BJ (cell line): ENCODE measurements at regions not wholly inside any gene's neighbourhood (a gene's known extent, or its start where the extent isn't known, plus 50 kb on each side); places are given as distances from the start of the nearest gene placed in this dataset.

Experiments
- CTCF ChIA-PET: fragments of 350-600 bp; formaldehyde crosslinking; extraction: SDS; loops from one replicate; lab custom pipeline; 2021; ENCODE audit warnings: antibody characterized with exemption, inconsistent platforms; lab: Yijun Ruan, JAX
- POLR2A ChIA-PET: fragments of 300-600 bp; sonication (Branson Sonifier 250); formaldehyde crosslinking; extraction: SDS; loops from one replicate; lab custom pipeline; 2021; ENCODE audit warnings: antibody characterized with exemption; lab: Charles Lee
- DNase-seq: peaks from one replicate; pipeline ENCODE4 v3.0.0-alpha.2; 2011; ENCODE audit warnings: low read depth
- H3K27me3 ChIP-seq: 2 replicates; pipeline ENCODE4 v1.6.0; 2011; ENCODE audit warnings: low read length; ENCODE audit not compliant: control insufficient read depth, insufficient read depth
- H3K36me3 ChIP-seq: 2 replicates; pipeline ENCODE4 v1.5.1; 2011; ENCODE audit warnings: low read length; ENCODE audit not compliant: control insufficient read depth, insufficient read depth
- H3K4me3 ChIP-seq: 2 replicates; pipeline ENCODE4 v1.5.1; 2011; ENCODE audit warnings: low read depth, mild to moderate bottlenecking, control low read depth, low read length
- TF ChIP-seq, protein P1 (sequence below): IDR thresholded peaks from 2 replicates; pipeline ENCODE4 v1.5.1; 2011; ENCODE audit warnings: low read depth, mild to moderate bottlenecking, control low read depth, inconsistent platforms, low read length, moderate library complexity; ENCODE audit not compliant: insufficient read depth

GRCh38 chr4:13184199-13184598, 299.9 kb downstream of the RAB28 start:
- Histone ChIP-seq H3K36me3 (no peaks in the 10 kb centered on the region), H3K4me3 (no peak overlapping the region), H3K27me3 (no peaks in the 10 kb centered on the region)
- ChIA-PET POLR2A (no interaction called here), CTCF (no interaction called here)
- TF ChIP-seq, protein P1, sequence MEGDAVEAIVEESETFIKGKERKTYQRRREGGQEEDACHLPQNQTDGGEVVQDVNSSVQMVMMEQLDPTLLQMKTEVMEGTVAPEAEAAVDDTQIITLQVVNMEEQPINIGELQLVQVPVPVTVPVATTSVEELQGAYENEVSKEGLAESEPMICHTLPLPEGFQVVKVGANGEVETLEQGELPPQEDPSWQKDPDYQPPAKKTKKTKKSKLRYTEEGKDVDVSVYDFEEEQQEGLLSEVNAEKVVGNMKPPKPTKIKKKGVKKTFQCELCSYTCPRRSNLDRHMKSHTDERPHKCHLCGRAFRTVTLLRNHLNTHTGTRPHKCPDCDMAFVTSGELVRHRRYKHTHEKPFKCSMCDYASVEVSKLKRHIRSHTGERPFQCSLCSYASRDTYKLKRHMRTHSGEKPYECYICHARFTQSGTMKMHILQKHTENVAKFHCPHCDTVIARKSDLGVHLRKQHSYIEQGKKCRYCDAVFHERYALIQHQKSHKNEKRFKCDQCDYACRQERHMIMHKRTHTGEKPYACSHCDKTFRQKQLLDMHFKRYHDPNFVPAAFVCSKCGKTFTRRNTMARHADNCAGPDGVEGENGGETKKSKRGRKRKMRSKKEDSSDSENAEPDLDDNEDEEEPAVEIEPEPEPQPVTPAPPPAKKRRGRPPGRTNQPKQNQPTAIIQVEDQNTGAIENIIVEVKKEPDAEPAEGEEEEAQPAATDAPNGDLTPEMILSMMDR, result no peak
- no peak for DNase-seq

DNA sequence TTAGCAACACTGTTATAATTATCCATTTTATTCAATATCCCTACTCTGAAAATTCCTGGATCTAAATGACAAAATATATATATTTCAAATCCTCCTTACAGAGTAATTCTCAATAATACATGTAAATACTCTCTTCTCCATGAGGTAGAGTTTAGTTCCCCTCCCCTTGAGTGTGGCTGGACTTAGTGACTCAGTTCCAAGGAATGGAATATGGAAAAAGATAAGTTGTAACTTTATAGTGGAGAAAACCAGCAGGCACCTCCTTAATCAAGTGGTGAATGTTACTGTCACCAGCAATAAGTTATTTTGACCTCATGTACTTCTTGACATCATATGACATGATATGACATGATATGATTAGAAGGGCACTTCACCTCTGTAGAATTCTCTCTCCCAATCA, 302.0 kb downstream of the RAB28 start:
- CTCF ChIA-PET, result no interaction called here
- H3K4me3 ChIP-seq, result no peak overlapping the region

GRCh38 chr4:13181681-13182080, 302.5 kb downstream of the RAB28 start:
- CTCF ChIA-PET, result no interaction called here
- H3K36me3 ChIP-seq, result no peaks in the 10 kb centered on the region
- TF ChIP-seq, protein P1, result no peak
- H3K4me3 ChIP-seq, result no peak overlapping the region
- H3K27me3 ChIP-seq, result no peaks in the 10 kb centered on the region
- DNase-seq, result no peak
- POLR2A ChIA-PET, result no interaction called here

More for the DNA sequence above, 302.0 kb downstream of the RAB28 start:
- no peaks in the 10 kb centered on the region for H3K27me3 ChIP-seq
- DNase-seq, result no peak
- no peaks in the 10 kb centered on the region for H3K36me3 ChIP-seq
- POLR2A ChIA-PET, result no interaction called here
- TF ChIP-seq, protein P1, result no peak

DNA sequence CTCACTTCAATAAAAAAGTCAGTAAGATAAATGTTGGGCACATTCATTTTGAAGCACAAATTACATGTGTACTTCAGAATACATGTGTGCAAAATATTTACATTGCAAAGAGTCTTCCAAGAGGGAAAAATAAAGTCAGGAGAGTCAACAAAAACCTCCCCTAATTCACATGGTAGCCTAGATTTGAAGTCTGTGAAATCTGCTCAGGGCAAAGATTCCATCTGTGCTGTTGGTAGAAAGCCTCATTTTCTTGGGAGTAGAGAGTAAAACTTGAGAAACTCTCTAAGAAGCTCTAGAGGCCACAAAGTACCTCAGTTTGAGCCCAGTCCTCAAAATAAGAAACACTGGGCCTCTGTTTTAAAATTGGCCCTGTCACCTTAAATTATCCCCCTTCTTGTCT, 303.4 kb downstream of the RAB28 start:
- ChIA-PET CTCF (no interaction called here), POLR2A (no interaction called here)
- Histone ChIP-seq H3K36me3 (no peaks in the 10 kb centered on the region), H3K27me3 (no peaks in the 10 kb centered on the region), H3K4me3 (no peak overlapping the region)
- TF ChIP-seq, protein P1, result no peak
- DNase-seq, result no peak

GRCh38 chr4:13178621-13179020, 305.5 kb downstream of the RAB28 start:
- H3K36me3 ChIP-seq, result no peaks in the 10 kb centered on the region
- H3K4me3 ChIP-seq, result no peak overlapping the region
- DNase-seq, result no peak
- TF ChIP-seq, protein P1, result no peak
- CTCF ChIA-PET, result no interaction called here
- POLR2A ChIA-PET, result no interaction called here
- no peaks in the 10 kb centered on the region for H3K27me3 ChIP-seq
